ENCODE measurements at regions not wholly inside any gene's neighbourhood (a gene's known extent, or its start where the extent isn't known, plus 50 kb on each side); places are given as distances from the start of the nearest gene placed in this dataset.

DNA sequence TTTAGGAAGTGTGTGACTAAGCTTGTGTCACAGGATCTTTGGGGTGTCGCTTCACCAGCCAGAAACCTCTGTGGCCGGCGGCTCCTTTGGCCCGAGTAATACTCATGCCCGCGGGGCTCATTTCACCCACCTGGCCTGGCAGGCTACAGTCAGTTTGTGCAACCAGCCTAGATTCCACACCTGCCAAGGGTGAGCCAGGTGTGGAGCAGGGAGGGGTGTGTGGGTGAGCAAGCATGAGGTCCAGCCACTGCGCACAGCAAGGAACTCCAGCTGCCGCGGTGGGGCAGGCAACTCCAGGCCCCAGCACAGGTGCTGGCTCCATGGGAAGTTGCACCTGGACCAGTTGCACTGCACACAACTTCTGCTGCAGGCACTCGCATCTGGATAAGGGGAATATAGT is 462.3 kb upstream of the LRFN5 start:
- no peaks in the 10 kb centered on the region for H3K4me1 Mint-ChIP-seq
- TF ChIP-seq, protein P1, sequence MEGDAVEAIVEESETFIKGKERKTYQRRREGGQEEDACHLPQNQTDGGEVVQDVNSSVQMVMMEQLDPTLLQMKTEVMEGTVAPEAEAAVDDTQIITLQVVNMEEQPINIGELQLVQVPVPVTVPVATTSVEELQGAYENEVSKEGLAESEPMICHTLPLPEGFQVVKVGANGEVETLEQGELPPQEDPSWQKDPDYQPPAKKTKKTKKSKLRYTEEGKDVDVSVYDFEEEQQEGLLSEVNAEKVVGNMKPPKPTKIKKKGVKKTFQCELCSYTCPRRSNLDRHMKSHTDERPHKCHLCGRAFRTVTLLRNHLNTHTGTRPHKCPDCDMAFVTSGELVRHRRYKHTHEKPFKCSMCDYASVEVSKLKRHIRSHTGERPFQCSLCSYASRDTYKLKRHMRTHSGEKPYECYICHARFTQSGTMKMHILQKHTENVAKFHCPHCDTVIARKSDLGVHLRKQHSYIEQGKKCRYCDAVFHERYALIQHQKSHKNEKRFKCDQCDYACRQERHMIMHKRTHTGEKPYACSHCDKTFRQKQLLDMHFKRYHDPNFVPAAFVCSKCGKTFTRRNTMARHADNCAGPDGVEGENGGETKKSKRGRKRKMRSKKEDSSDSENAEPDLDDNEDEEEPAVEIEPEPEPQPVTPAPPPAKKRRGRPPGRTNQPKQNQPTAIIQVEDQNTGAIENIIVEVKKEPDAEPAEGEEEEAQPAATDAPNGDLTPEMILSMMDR (conservative IDR thresholded peaks at IDR 0.05) = no peak
- no peaks in the 10 kb centered on the region for H3K27me3 Mint-ChIP-seq (ENCODE audit: low read depth)
- no peak overlapping the region for H3K4me3 Mint-ChIP-seq
- no peak for DNase-seq (ENCODE audit: low read depth, low spot score)
- peaks cover 2% of the 10 kb centered on the region for H3K36me3 Mint-ChIP-seq (ENCODE audit: low read depth)
- H3K27ac Mint-ChIP-seq (ENCODE audit: unreplicated experiment) = no peak overlapping the region
- H3K9me3 Mint-ChIP-seq = peaks cover 2% of the 10 kb centered on the region

DNA sequence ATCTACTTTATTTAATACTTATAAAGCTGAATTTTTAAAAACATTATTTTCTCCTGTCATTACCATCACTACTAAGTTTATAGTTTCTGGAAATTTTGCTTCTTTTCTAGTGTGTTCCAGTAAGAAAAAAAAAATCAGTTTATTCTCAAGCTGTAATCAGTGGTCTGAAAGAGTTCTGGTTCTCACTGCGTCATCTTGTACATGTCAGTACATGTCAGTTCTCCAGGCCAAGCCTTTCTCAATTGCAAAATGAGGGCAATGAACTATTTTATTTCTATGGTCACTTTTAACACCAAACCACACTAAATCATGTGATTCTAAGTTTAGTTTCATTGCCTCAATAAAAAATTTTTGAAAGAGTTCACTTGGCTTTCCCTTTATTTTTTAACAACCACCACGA is 468.9 kb upstream of the LRFN5 start:
- H3K27ac Mint-ChIP-seq (ENCODE audit: unreplicated experiment) = no peak overlapping the region
- H3K4me3 Mint-ChIP-seq = no peak overlapping the region
- TF ChIP-seq, protein P1 (conservative IDR thresholded peaks at IDR 0.05) = no peak

DNA sequence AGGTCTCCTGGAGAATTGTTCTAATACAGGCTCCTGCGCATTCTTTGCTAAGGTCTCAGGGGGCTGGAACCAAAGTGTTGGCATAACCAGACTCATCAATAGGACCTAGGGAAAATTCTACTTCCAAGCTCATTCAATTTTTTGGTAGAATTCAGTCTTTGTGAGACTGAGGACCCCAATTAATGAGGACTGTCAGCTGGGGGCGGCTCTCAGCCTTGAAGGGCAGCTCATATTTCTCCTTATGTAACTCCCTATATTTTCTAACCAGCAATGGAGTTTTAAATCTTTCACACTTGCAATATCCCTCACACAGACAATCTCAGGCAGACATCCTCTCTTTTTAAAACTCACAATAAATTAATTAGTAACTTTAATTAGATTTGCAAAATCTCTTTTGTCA is 476.4 kb upstream of the LRFN5 start:
- H3K4me1 Mint-ChIP-seq = no peaks in the 10 kb centered on the region
- H3K9me3 Mint-ChIP-seq = peaks cover 2% of the 10 kb centered on the region
- H3K4me3 Mint-ChIP-seq = no peak overlapping the region
- H3K27ac Mint-ChIP-seq (ENCODE audit: unreplicated experiment) = no peak overlapping the region
- TF ChIP-seq, protein P1 (conservative IDR thresholded peaks at IDR 0.05) = no peak
- peaks cover 3% of the 10 kb centered on the region for H3K36me3 Mint-ChIP-seq (ENCODE audit: low read depth)
- H3K27me3 Mint-ChIP-seq (ENCODE audit: low read depth) = no peaks in the 10 kb centered on the region
- no peak for DNase-seq (ENCODE audit: low read depth, low spot score)

More for the DNA sequence above, 468.9 kb upstream of the LRFN5 start:
- Mint-ChIP-seq H3K4me1 (no peaks in the 10 kb centered on the region), H3K36me3 (ENCODE audit: low read depth) (peaks cover 3% of the 10 kb centered on the region), H3K9me3 (peaks cover 2% of the 10 kb centered on the region), H3K27me3 (ENCODE audit: low read depth) (no peaks in the 10 kb centered on the region)
- DNase-seq (ENCODE audit: low read depth, low spot score) = no peak

DNA sequence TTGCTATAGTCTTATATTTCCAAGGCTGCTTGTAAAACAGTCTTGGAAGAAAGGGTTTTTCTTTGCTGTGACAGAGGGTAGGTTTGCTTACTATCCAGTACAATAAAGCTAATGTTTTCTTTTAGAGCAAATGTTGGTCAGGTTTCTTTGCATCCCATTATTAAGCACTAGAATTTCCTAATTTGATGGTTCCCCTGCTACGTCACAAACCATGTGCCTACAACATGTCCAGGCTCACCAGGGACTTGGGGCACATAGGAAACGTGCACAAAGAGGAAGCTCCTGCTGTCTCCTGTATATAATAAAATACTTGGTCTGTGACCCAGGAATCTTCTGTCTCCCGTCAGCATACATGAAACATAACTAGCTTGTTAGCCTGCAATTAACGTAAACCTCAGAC is 486.3 kb upstream of the LRFN5 start:
- Mint-ChIP-seq H3K9me3 (no peaks in the 10 kb centered on the region), H3K36me3 (ENCODE audit: low read depth) (no peaks in the 10 kb centered on the region), H3K4me1 (peaks cover 3% of the 10 kb centered on the region), H3K4me3 (no peak overlapping the region), H3K27me3 (ENCODE audit: low read depth) (no peaks in the 10 kb centered on the region), H3K27ac (ENCODE audit: unreplicated experiment) (no peak overlapping the region)
- TF ChIP-seq, protein P1 (conservative IDR thresholded peaks at IDR 0.05) = no peak
- no peak for DNase-seq (ENCODE audit: low read depth, low spot score)

DNA sequence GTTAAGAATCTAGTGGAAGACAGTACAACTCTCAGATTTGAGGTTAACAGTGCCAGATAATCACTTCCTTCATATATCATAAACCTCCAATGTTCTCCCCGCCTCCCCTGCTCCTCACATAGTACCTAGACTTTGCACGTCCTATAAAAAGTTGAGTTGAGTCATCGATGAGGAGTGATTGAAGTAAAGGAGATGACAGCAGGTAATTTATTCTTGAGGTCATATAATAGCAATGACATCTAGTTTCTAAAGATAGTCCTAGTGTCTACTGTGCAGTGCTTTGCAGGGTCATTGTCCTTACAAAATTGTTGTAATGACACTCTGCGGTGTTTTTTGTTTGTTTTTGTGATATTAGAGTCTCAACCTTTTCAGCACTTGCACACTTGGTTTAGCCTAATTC is 510.5 kb upstream of the LRFN5 start:
- TF ChIP-seq, protein P1 (conservative IDR thresholded peaks at IDR 0.05) = no peak

DNA sequence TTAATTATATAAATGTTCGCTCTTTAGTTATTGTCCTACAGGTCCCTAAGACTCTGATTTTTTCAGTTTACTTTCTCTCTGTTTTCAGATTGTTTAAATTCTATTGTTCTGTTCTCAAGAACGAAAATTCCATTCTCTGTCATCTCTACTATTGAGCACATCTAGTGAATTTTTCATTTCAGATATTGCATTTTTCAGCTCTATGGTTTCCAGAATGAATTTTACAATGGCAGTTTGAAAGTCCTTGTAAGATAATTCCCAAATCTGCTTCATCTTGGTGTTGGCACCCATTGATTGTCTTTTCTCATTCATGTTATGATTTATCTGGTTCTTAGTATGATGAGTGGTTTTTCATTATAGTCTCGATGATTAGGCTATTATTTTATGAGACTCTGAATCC is 519.6 kb upstream of the LRFN5 start:
- Mint-ChIP-seq H3K4me1 (peaks cover 3% of the 10 kb centered on the region), H3K27ac (ENCODE audit: unreplicated experiment) (no peak overlapping the region), H3K9me3 (peaks cover 12% of the 10 kb centered on the region), H3K4me3 (no peak overlapping the region), H3K36me3 (ENCODE audit: low read depth) (peaks cover 17% of the 10 kb centered on the region), H3K27me3 (ENCODE audit: low read depth) (no peaks in the 10 kb centered on the region)
- TF ChIP-seq, protein P1 (conservative IDR thresholded peaks at IDR 0.05) = no peak
- no peak for DNase-seq (ENCODE audit: low read depth, low spot score)

More for the DNA sequence above, 510.5 kb upstream of the LRFN5 start:
- Mint-ChIP-seq H3K36me3 (ENCODE audit: low read depth) (peaks cover 17% of the 10 kb centered on the region), H3K9me3 (peaks cover 11% of the 10 kb centered on the region), H3K27me3 (ENCODE audit: low read depth) (no peaks in the 10 kb centered on the region), H3K4me3 (no peak overlapping the region), H3K4me1 (no peaks in the 10 kb centered on the region), H3K27ac (ENCODE audit: unreplicated experiment) (no peak overlapping the region)
- no peak for DNase-seq (ENCODE audit: low read depth, low spot score)

Data from neural crest cell (in vitro differentiated cells).